Brain microvascular endothelial cell (primary cell): ENCODE measurements at regions not wholly inside any gene's neighbourhood (a gene's known extent, or its start where the extent isn't known, plus 50 kb on each side); places are given as distances from the start of the nearest gene placed in this dataset.

ENCODE experiments used
- DNase-seq: peaks from one replicate; pipeline ENCODE4 v3.0.0-alpha.2; 2020
- H3K27ac ChIP-seq: fragments of 250-450 bp; sonication (Bioruptor Pico); 2 replicates; pipeline ENCODE4 v1.5.1; 2020; ENCODE audit warnings: mild to moderate bottlenecking, moderate library complexity
- H3K27me3 ChIP-seq: fragments of 250-450 bp; sonication (Bioruptor Pico); replicated peaks from 2 replicates; pipeline ENCODE4 v1.5.1; 2020; ENCODE audit warnings: mild to moderate bottlenecking
- H3K36me3 ChIP-seq: fragments of 250-450 bp; sonication (Bioruptor Pico); replicated peaks from 2 replicates; pipeline ENCODE4 v1.5.1; 2020; ENCODE audit warnings: mild to moderate bottlenecking
- H3K4me3 ChIP-seq: 2 replicates; pipeline ENCODE4 v1.5.1; 2011; ENCODE audit warnings: low read depth, mild to moderate bottlenecking, control low read depth, low read length, moderate library complexity
- CTCF ChIP-seq: IDR thresholded peaks from 2 replicates; pipeline ENCODE4 v1.5.1; 2011; ENCODE audit warnings: low read depth, mild to moderate bottlenecking, moderate library complexity, low read length, control low read depth, inconsistent platforms; ENCODE audit errors: missing control alignments
- in situ Hi-C: cut with HindIII; loops from 2 replicates; pipeline ENCODE4 v1.10.0; 2017; ENCODE audit warnings: low sequenced_read_pairs, low pct_ligation_motif_present

DNA sequence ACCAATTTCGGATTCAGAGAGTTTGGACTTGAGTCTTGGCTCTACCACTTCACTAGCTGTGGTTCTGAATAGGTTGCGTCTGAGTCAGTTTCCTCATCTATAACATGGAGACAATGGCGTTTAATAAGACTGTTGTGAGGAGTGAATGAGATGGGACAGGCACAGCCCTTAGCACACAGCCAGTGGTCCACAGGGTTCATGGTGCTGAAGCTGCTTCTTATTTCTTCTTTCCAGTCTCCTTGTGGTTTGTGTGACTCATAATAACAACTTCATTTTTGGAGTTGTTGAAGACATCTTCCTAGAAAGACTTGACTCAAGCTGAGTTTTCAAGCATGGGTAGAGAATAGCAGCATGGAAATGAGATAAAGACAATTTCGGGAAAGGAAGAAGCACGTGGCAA, 172.6 kb upstream of the PPP2R2B start:
- Histone ChIP-seq H3K27me3 (no peaks in the 10 kb centered on the region), H3K27ac (no peak overlapping the region), H3K4me3 (no peak overlapping the region), H3K36me3 (no peaks in the 10 kb centered on the region)
- no peak for TF ChIP-seq CTCF
- in situ Hi-C loops: no loop called here
- no peak for DNase-seq

DNA sequence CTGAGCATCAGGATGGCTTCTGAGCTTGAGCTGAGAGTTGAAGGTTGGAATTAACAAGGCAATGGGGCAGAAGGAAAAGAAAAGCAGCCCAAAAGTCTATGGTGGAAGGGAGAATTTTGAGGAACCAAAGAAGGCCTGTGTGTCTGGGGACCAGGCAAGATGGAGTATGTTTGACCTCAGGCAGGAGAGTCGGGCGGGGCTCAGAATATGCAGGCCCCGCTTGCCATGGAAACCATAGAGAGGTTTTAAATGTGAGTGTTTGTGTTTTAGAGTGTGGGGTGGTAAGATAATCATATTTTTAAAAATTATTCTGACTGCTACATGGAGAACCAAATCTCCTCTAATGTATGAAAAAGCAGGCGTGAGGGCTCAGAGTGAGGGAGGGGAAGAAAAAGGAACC, 174.0 kb upstream of the PPP2R2B start:
- H3K27me3 ChIP-seq: no peaks in the 10 kb centered on the region
- in situ Hi-C loops: no loop called here
- no peak overlapping the region for H3K4me3 ChIP-seq
- no peak overlapping the region for H3K27ac ChIP-seq
- H3K36me3 ChIP-seq: no peaks in the 10 kb centered on the region
- DNase-seq: no peak
- TF ChIP-seq CTCF: no peak

- in situ Hi-C loops: no loop called here
- no peak for TF ChIP-seq CTCF
- Histone ChIP-seq H3K27me3 (no peaks in the 10 kb centered on the region), H3K27ac (no peak overlapping the region), H3K4me3 (no peak overlapping the region), H3K36me3 (no peaks in the 10 kb centered on the region)
- no peak for DNase-seq
Measured at GRCh38 chr5:147055089-147055826, 176.7 kb upstream of the PPP2R2B start.

DNA sequence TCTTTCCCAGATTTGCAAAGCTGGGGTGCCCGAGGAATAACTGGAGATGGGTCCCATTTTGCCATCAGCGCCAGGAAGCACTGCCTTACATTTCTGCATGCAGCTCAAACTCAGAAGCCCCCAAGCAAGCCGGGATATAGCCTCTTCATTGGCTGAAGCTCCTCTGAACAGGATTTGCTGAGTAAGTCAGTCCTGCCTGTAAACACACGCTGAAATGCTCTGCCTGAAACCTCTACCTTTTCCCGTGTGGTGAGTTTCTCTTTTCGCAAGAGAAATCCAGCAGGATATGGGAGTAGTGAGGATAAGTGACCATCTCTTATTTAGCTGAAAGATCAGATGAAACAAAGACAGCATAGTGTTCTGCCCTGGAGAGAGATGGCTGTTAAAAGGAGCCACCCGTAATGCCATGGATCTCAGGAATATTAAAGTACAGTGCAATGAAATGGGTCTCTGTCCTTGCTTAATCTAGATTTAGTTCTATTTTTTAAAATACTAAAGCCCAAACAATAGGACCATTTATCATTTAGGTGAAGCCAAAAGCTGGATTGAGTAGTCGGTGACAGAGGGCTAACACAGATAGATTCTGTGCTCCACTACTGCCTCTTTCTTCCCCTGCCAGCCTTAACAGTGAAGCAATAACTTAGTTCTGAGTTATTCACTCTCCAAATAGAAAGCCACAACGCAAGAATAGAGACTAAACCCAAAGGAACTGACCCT, 177.5 kb upstream of the PPP2R2B start:
- H3K27me3 ChIP-seq: no peaks in the 10 kb centered on the region
- in situ Hi-C loops: no loop called here
- no peak for TF ChIP-seq CTCF
- no peaks in the 10 kb centered on the region for H3K36me3 ChIP-seq
- DNase-seq: no peak
- no peak overlapping the region for H3K27ac ChIP-seq
- no peak overlapping the region for H3K4me3 ChIP-seq

- in situ Hi-C loops: no loop called here
Measured at GRCh38 chr5:147057051-147057450, 177.8 kb upstream of the STK32A start.

More at GRCh38 chr5:147057051-147057450, 177.8 kb upstream of the STK32A start:
- Histone ChIP-seq H3K4me3 (no peak overlapping the region), H3K27me3 (no peaks in the 10 kb centered on the region), H3K36me3 (no peaks in the 10 kb centered on the region), H3K27ac (no peak overlapping the region)
- no peak for TF ChIP-seq CTCF
- no peak for DNase-seq
